ENCODE measurements at regions not wholly inside any gene's neighbourhood (a gene's known extent, or its start where the extent isn't known, plus 50 kb on each side); places are given as distances from the start of the nearest gene placed in this dataset.
"Not testable (repeated sequence)": the region's sequence is repeated elsewhere in the genome, so short reads cannot be mapped to it uniquely, and the experiment has no call there.

DNA sequence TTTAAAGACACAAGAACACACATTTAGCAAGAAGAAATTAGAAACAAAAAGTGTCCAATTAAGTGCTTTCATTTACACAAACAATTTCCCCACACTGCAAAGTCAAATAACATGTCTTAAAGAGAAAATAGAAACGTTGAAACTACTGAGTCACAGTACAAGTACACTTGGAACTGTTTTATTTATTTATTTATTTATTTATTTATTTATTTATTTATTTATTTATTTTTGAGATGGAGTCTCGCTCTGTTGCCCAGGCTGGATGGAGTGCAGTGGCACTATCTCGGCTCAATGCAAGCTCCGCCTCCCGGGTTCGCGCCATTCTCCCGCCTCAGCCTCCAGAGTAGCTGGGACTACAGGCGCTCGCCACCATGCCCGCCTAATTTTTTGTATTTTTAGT is 363.9 kb downstream of the MRPS30 start:
- not testable (repeated sequence) for H3K79me2 ChIP-seq (replicated peaks; ENCODE audit: insufficient read depth, low read length); H3K9me3 ChIP-seq (ENCODE audit: low read length); H3K27me3 ChIP-seq (ENCODE audit: insufficient read depth, low read depth, low read length); H3K36me3 ChIP-seq (ENCODE audit: insufficient read depth, low read length); H3K9me2 ChIP-seq (ENCODE audit: insufficient read depth, low read length); H4K20me1 ChIP-seq (ENCODE audit: insufficient read depth); H2AFZ ChIP-seq (ENCODE audit: low read depth, low read length); H3K9ac ChIP-seq (ENCODE audit: low read length); H3F3A ChIP-seq (ENCODE audit: insufficient read depth, low read length, poor library complexity, severe bottlenecking); H3K4me3 ChIP-seq (ENCODE audit: low read length); H3K27ac ChIP-seq (ENCODE audit: low read length); H3K4me2 ChIP-seq (ENCODE audit: low read length)

GRCh38 chr5:45179686-45180085 is 370.9 kb downstream of the MRPS30 start:
- no peak overlapping the region for H2AFZ ChIP-seq (ENCODE audit: low read depth, low read length)
- H3K4me3 ChIP-seq (ENCODE audit: low read length): no peak overlapping the region
- H3K36me3 ChIP-seq (ENCODE audit: insufficient read depth, low read length): no peaks in the 10 kb centered on the region
- no peaks in the 10 kb centered on the region for H3F3A ChIP-seq (ENCODE audit: insufficient read depth, low read length, poor library complexity, severe bottlenecking)
- H3K79me2 ChIP-seq (replicated peaks; ENCODE audit: insufficient read depth, low read length): no peaks in the 10 kb centered on the region
- H3K27me3 ChIP-seq (ENCODE audit: insufficient read depth, low read depth, low read length): no peaks in the 10 kb centered on the region
- no peak overlapping the region for H3K9ac ChIP-seq (ENCODE audit: low read length)
- no peaks in the 10 kb centered on the region for H3K9me2 ChIP-seq (ENCODE audit: insufficient read depth, low read length)
- no peaks in the 10 kb centered on the region for H3K9me3 ChIP-seq (ENCODE audit: low read length)
- no peaks in the 10 kb centered on the region for H4K20me1 ChIP-seq (ENCODE audit: insufficient read depth)
- TF ChIP-seq, protein P1, sequence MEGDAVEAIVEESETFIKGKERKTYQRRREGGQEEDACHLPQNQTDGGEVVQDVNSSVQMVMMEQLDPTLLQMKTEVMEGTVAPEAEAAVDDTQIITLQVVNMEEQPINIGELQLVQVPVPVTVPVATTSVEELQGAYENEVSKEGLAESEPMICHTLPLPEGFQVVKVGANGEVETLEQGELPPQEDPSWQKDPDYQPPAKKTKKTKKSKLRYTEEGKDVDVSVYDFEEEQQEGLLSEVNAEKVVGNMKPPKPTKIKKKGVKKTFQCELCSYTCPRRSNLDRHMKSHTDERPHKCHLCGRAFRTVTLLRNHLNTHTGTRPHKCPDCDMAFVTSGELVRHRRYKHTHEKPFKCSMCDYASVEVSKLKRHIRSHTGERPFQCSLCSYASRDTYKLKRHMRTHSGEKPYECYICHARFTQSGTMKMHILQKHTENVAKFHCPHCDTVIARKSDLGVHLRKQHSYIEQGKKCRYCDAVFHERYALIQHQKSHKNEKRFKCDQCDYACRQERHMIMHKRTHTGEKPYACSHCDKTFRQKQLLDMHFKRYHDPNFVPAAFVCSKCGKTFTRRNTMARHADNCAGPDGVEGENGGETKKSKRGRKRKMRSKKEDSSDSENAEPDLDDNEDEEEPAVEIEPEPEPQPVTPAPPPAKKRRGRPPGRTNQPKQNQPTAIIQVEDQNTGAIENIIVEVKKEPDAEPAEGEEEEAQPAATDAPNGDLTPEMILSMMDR (IDR thresholded peaks at IDR 0.05; ENCODE audit: poor library complexity, severe bottlenecking): no peak
- TF ChIP-seq TAF1 (IDR thresholded peaks at IDR 0.05; ENCODE audit: low read depth): no peak
- no peak for TF ChIP-seq EP300 (conservative IDR thresholded peaks at IDR 0.05; ENCODE audit: poor library complexity, severe bottlenecking)
- no peak for TF ChIP-seq MXI1 (conservative IDR thresholded peaks at IDR 0.05; ENCODE audit: poor library complexity, severe bottlenecking)
- no peak for TF ChIP-seq SMC3 (conservative IDR thresholded peaks at IDR 0.05; ENCODE audit: poor library complexity)
- TF ChIP-seq REST (IDR thresholded peaks at IDR 0.05; ENCODE audit: borderline replicate concordance): no peak
- TF ChIP-seq EZH2 (IDR thresholded peaks at IDR 0.05; ENCODE audit: borderline replicate concordance, insufficient read depth, low read length, poor library complexity, severe bottlenecking): no peak
- TF ChIP-seq POLR2AphosphoS5 (IDR thresholded peaks at IDR 0.05): no peak
- no peak for TF ChIP-seq RAD21 (conservative IDR thresholded peaks at IDR 0.05)
- no peak overlapping the region for H3K4me2 ChIP-seq (ENCODE audit: low read length)
- no peak overlapping the region for H3K27ac ChIP-seq (ENCODE audit: low read length)

DNA sequence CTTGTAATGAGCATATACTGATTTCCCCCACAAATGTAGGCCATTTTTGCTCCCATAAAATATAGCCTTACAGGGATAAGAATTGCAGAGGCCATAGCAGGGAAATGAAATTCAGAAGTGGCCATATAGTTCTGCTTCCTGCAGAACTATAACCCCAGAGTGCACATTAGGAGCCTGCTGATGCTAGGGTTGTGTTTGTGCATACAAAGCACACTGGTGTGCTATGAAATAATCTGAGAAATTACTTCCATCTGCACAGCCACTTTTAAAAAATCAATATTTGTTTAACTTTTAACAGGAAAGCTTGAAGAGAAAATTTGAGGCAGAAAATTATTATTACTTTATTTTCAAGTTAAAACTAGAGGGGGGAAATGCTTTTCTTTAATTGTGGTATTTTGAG is 380.3 kb downstream of the MRPS30 start:
- no peaks in the 10 kb centered on the region for H3K36me3 ChIP-seq (ENCODE audit: insufficient read depth, low read length)
- TF ChIP-seq RAD21 (conservative IDR thresholded peaks at IDR 0.05) (no peak), POLR2AphosphoS5 (IDR thresholded peaks at IDR 0.05) (no peak), EP300 (conservative IDR thresholded peaks at IDR 0.05; ENCODE audit: poor library complexity, severe bottlenecking) (no peak), MXI1 (conservative IDR thresholded peaks at IDR 0.05; ENCODE audit: poor library complexity, severe bottlenecking) (no peak), EZH2 (IDR thresholded peaks at IDR 0.05; ENCODE audit: borderline replicate concordance, insufficient read depth, low read length, poor library complexity, severe bottlenecking) (no peak), TAF1 (IDR thresholded peaks at IDR 0.05; ENCODE audit: low read depth) (no peak), SMC3 (conservative IDR thresholded peaks at IDR 0.05; ENCODE audit: poor library complexity) (no peak), REST (IDR thresholded peaks at IDR 0.05; ENCODE audit: borderline replicate concordance) (no peak)
- TF ChIP-seq, protein P1 (IDR thresholded peaks at IDR 0.05; ENCODE audit: poor library complexity, severe bottlenecking): no peak
- no peak overlapping the region for H3K4me3 ChIP-seq (ENCODE audit: low read length)
- H3K9me2 ChIP-seq (ENCODE audit: insufficient read depth, low read length): no peaks in the 10 kb centered on the region
- no peaks in the 10 kb centered on the region for H3F3A ChIP-seq (ENCODE audit: insufficient read depth, low read length, poor library complexity, severe bottlenecking)
- no peak overlapping the region for H3K4me2 ChIP-seq (ENCODE audit: low read length)
- H3K27ac ChIP-seq (ENCODE audit: low read length): no peak overlapping the region
- H3K9ac ChIP-seq (ENCODE audit: low read length): no peak overlapping the region
- no peaks in the 10 kb centered on the region for H3K27me3 ChIP-seq (ENCODE audit: insufficient read depth, low read depth, low read length)
- no peak overlapping the region for H2AFZ ChIP-seq (ENCODE audit: low read depth, low read length)
- H3K79me2 ChIP-seq (replicated peaks; ENCODE audit: insufficient read depth, low read length): no peaks in the 10 kb centered on the region
- no peaks in the 10 kb centered on the region for H3K9me3 ChIP-seq (ENCODE audit: low read length)
- H4K20me1 ChIP-seq (ENCODE audit: insufficient read depth): no peaks in the 10 kb centered on the region
